GM23338 (cell line): ENCODE measurements at regions not wholly inside any gene's neighbourhood (a gene's known extent, or its start where the extent isn't known, plus 50 kb on each side); places are given as distances from the start of the nearest gene placed in this dataset.

ENCODE experiments used
- CREB1 ChIP-seq: fragments of 250-450 bp; sonication (Bioruptor Pico); IDR thresholded peaks from 2 replicates; pipeline ENCODE4 v1.5.0; 2020; ENCODE audit warnings: low read depth, mild to moderate bottlenecking, moderate library complexity
- CTCF ChIP-seq, 2 experiments: fragments of 200-600 bp in 1 of 2; sonication (generic) in 1 of 2; conservative IDR thresholded peaks; 2 replicates each; pipeline versions ENCODE4 v1.5.1 to v1.6.1; 2016 to 2017; ENCODE audit warnings: antibody characterized with exemption in 2 of 2, low read depth in 2 of 2, mild to moderate bottlenecking in 2 of 2, moderate library complexity in 1 of 2
- EZH2 ChIP-seq: fragments of 200-600 bp; sonication (generic); IDR thresholded peaks from one replicate; pipeline ENCODE4 v1.8.0; 2017; ENCODE audit warnings: antibody characterized with exemption, mild to moderate bottlenecking, low read depth; ENCODE audit not compliant: unreplicated experiment
- EZH2phosphoT487 ChIP-seq: fragments of 200-600 bp; sonication (generic); IDR thresholded peaks from one replicate; pipeline ENCODE4 v1.8.1; 2018; ENCODE audit warnings: antibody characterized with exemption; ENCODE audit not compliant: unreplicated experiment
- JUNB ChIP-seq: IDR thresholded peaks from one replicate; pipeline ENCODE4 v1.6.1; 2016; ENCODE audit warnings: antibody characterized with exemption; ENCODE audit not compliant: unreplicated experiment
- POLR2AphosphoS5 ChIP-seq: IDR thresholded peaks from 2 replicates; pipeline ENCODE4 v1.6.1; 2016; ENCODE audit warnings: antibody characterized with exemption, low read depth
- REST ChIP-seq: IDR thresholded peaks from one replicate; pipeline ENCODE4 v1.6.1; 2018; ENCODE audit warnings: antibody characterized with exemption; ENCODE audit not compliant: unreplicated experiment
- STAT1 ChIP-seq: IDR thresholded peaks from one replicate; pipeline ENCODE4 v1.6.1; 2016; ENCODE audit warnings: antibody characterized with exemption; ENCODE audit not compliant: unreplicated experiment
- ZNF331 ChIP-seq: fragments of 250-450 bp; sonication (Bioruptor Pico); IDR thresholded peaks from 2 replicates; pipeline ENCODE4 v1.5.0; 2020; ENCODE audit warnings: low read depth, mild to moderate bottlenecking, moderate library complexity

- TF ChIP-seq CTCF (conservative IDR thresholded peaks at IDR 0.05; ENCODE audit: low read depth in 2 of 2) (no peak), REST (no peak), EZH2 (no peak), EZH2phosphoT487 (no peak), JUNB (no peak), POLR2AphosphoS5 (no peak), CREB1 (CRISPR knock-in tag) (no peak), ZNF331 (CRISPR knock-in tag) (no peak), STAT1 (no peak)
Measured at GRCh38 chr4:54541426-54542118, 116.2 kb upstream of the KIT start.
